Naive thymus-derived CD4-positive, alpha-beta T cell (primary cell): ENCODE measurements at regions not wholly inside any gene's neighbourhood (a gene's known extent, or its start where the extent isn't known, plus 50 kb on each side); places are given as distances from the start of the nearest gene placed in this dataset.
A peak's percentile ranks its signal among the peaks of the same experiment; 100 is the strongest.

Experiments
- ATAC-seq: fragments of 150-1000 bp; cut with Tn5 transposase; 2 replicates; pipeline ENCODE4 v1.10.0; 2021; ENCODE audit warnings: mild to moderate bottlenecking, moderate library complexity
- CTCF ChIA-PET: fragments of 350-600 bp; sonication (Branson Sonifier 250); formaldehyde crosslinking; loops from one replicate; lab custom pipeline; 2021; ENCODE audit warnings: antibody characterized with exemption; lab: Charles Lee
- POLR2A ChIA-PET: fragments of 350-600 bp; sonication (Branson Sonifier 250); formaldehyde crosslinking; loops from one replicate; lab custom pipeline; 2021; ENCODE audit warnings: antibody characterized with exemption, inconsistent platforms; lab: Charles Lee
- DNase-seq, 9 donors: peaks; one replicate each; pipeline versions ENCODE4 v3.0.0 to v3.0.0-alpha.2; 2020 to 2022; ENCODE audit warnings: mixed read lengths in 1 of 9
- H3K27ac ChIP-seq: one replicate; pipeline ENCODE4 v1.7.0; 2013; ENCODE audit warnings: mild to moderate bottlenecking, low read depth, low read length, moderate library complexity
- H3K27me3 ChIP-seq, 2 donors: one replicate each; pipeline ENCODE4 v1.7.0; 2013; ENCODE audit warnings: low read length in 2 of 2, mild to moderate bottlenecking in 2 of 2, moderate library complexity in 2 of 2; ENCODE audit not compliant: control insufficient read depth in 2 of 2, insufficient read depth in 2 of 2
- H3K36me3 ChIP-seq, 3 experiments: 1 replicate in 2 of 3; 2 replicates in 1 of 3; pipeline ENCODE4 v1.7.0; 2013; ENCODE audit warnings: low read length in 3 of 3, mild to moderate bottlenecking in 3 of 3, moderate library complexity in 1 of 3; ENCODE audit not compliant: insufficient read depth in 3 of 3, control insufficient read depth in 2 of 3
- H3K4me1 ChIP-seq, 2 donors: one replicate each; pipeline ENCODE4 v1.7.0; 2013; ENCODE audit warnings: low read length in 2 of 2, mild to moderate bottlenecking in 2 of 2, moderate library complexity in 1 of 2; ENCODE audit not compliant: control insufficient read depth in 2 of 2, insufficient read depth in 2 of 2
- H3K4me3 ChIP-seq: 2 replicates; pipeline ENCODE4 v1.7.0; 2013; ENCODE audit warnings: mild to moderate bottlenecking, low read length
- H3K9me3 ChIP-seq, 3 experiments: 1 replicate in 2 of 3; 2 replicates in 1 of 3; pipeline ENCODE4 v1.7.0; 2013; ENCODE audit warnings: low read length in 3 of 3; ENCODE audit not compliant: control insufficient read depth in 2 of 3
- H3K27ac Mint-ChIP-seq, 9 donors: one replicate each; pipeline ENCODE4 v1.8.0; 2020 to 2022; ENCODE audit warnings: mixed read lengths in 9 of 9, mild to moderate bottlenecking in 8 of 9, moderate library complexity in 5 of 9, inconsistent platforms in 2 of 9
- H3K27me3 Mint-ChIP-seq, 5 donors: one replicate each; pipeline ENCODE4 v1.8.0; 2021 to 2022; ENCODE audit warnings: mixed read lengths in 5 of 5, mild to moderate bottlenecking in 1 of 5
- H3K36me3 Mint-ChIP-seq, 5 donors: one replicate each; pipeline ENCODE4 v1.8.0; 2020 to 2022; ENCODE audit warnings: mixed read lengths in 5 of 5, mild to moderate bottlenecking in 3 of 5, inconsistent platforms in 1 of 5
- H3K4me1 Mint-ChIP-seq, 7 donors: one replicate each; pipeline ENCODE4 v1.8.0; 2020 to 2022; ENCODE audit warnings: mixed read lengths in 7 of 7, mild to moderate bottlenecking in 3 of 7, inconsistent platforms in 1 of 7
- H3K4me3 Mint-ChIP-seq, 10 donors: one replicate each; pipeline ENCODE4 v1.8.0; 2020 to 2022; ENCODE audit warnings: mild to moderate bottlenecking in 10 of 10, mixed read lengths in 10 of 10, moderate library complexity in 6 of 10, inconsistent platforms in 2 of 10
- H3K9me3 Mint-ChIP-seq, 11 donors: one replicate each; pipeline ENCODE4 v1.8.0; 2020 to 2022; ENCODE audit warnings: mixed read lengths in 11 of 11, mild to moderate bottlenecking in 4 of 11, inconsistent platforms in 1 of 11, moderate library complexity in 1 of 11
- intact Hi-C, 2 donors: fragments of 100-400 bp; cut with micrococcal nuclease; formaldehyde crosslinking; loops; one replicate each; pipeline ENCODE4 v1.15.1; 2023

DNA sequence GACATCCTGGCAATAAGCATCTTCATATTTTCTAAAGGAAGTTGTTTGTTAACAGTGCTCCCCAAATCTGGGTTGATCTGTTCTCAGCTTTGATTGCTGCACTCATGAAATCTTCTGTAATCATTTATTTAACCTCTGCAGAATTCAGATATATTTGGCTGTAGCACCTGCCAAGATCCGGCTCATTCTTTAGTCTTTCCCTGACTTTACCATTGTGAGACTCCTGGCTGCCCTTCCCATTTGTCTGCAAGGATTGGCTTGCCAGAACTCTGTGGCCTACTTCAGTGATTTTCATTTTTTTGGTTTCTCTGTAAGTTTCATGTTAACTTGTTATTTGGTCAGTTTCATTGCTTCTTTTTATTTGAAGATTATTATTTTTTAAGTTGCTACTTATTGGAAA lies 191.2 kb upstream of the PLXNC1 start:
- Mint-ChIP-seq H3K9me3 (peaks cover 0 to 29% (median 5%) of the 10 kb centered on the region in 11 donors), H3K4me3 (no peak overlapping the region), H3K27me3 (no peaks in the 10 kb centered on the region), H3K36me3 (peaks cover 8 to 28% (median 11%) of the 10 kb centered on the region in 5 donors), H3K27ac (no peak overlapping the region), H3K4me1 (peaks cover 0 to 8% (median 7%) of the 10 kb centered on the region in 7 donors)
- no peak for ATAC-seq
- no peak overlapping the region for H3K4me3 ChIP-seq
- no peak overlapping the region for H3K27ac ChIP-seq
- no peaks in the 10 kb centered on the region for H3K36me3 ChIP-seq
- no peak for DNase-seq
- ChIA-PET CTCF (no interaction called here), POLR2A (no interaction called here)
- intact Hi-C loops, result no loop called here
- H3K9me3 ChIP-seq, result no peaks in the 10 kb centered on the region
- H3K4me1 ChIP-seq, result no peaks in the 10 kb centered on the region
- no peaks in the 10 kb centered on the region for H3K27me3 ChIP-seq

DNA sequence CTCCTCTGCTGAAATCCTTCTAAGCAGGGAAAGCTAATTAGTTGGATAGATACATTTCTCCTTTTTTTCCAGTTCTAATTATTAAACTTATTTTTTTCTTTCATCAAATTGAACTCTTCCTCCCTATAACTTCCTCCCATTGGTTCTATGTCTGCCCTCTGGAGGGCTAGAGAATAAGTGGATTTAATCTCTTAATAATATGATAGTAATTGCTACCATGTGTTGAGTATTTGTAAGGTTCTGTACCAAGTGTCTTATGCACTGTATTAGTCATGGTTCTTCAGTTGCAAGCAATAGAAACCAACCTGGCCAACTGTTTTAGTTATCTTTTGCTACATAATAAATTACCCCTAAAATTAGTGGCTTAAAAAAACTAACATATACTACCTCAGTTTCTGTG lies 190.5 kb upstream of the PLXNC1 start:
- intact Hi-C loops, result no loop called here
- Histone ChIP-seq H3K4me1 (no peaks in the 10 kb centered on the region), H3K27ac (no peak overlapping the region), H3K9me3 (no peaks in the 10 kb centered on the region), H3K36me3 (no peaks in the 10 kb centered on the region), H3K4me3 (no peak overlapping the region), H3K27me3 (no peaks in the 10 kb centered on the region)
- peaks cover 0 to 32% (median 6%) of the 10 kb centered on the region in 11 donors for H3K9me3 Mint-ChIP-seq
- H3K36me3 Mint-ChIP-seq, result peaks cover 8 to 31% (median 11%) of the 10 kb centered on the region in 5 donors
- ATAC-seq (no peak), DNase-seq (no peak)
- POLR2A ChIA-PET, result no interaction called here
- no peak overlapping the region for H3K27ac Mint-ChIP-seq
- no peak overlapping the region for H3K4me3 Mint-ChIP-seq
- CTCF ChIA-PET, result no interaction called here
- peaks cover 0 to 8% (median 5%) of the 10 kb centered on the region in 7 donors for H3K4me1 Mint-ChIP-seq
- no peaks in the 10 kb centered on the region for H3K27me3 Mint-ChIP-seq

DNA sequence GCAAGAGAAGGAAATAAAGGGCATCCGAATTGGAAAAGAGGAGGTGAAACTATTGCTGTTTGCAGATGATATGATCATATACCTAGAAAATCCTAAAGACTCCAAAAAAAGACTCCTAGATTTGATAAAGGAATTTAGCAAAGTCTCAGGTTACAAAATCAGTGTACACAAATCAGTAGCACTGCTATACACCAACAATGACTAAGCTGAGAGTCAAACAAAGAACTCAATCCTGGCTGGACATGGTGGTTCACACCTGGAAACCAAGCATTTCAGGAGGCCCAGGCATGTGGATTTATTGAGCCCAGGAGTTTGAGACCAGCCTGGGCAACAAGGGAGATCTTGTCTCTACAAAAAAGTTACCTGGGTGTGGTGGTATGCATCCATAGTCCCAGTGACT lies 188.7 kb upstream of the PLXNC1 start:
- no peaks in the 10 kb centered on the region for H3K27me3 Mint-ChIP-seq
- intact Hi-C loops, result no loop called here
- H3K27me3 ChIP-seq, result no peaks in the 10 kb centered on the region
- no peak overlapping the region for H3K27ac Mint-ChIP-seq
- peaks cover 0 to 33% (median 6%) of the 10 kb centered on the region in 11 donors for H3K9me3 Mint-ChIP-seq
- H3K4me1 ChIP-seq, result no peaks in the 10 kb centered on the region
- peaks cover 8 to 29% (median 9%) of the 10 kb centered on the region in 5 donors for H3K36me3 Mint-ChIP-seq
- H3K4me3 ChIP-seq, result no peak overlapping the region
- peaks cover 0 to 10% (median 2%) of the 10 kb centered on the region in 7 donors for H3K4me1 Mint-ChIP-seq
- H3K36me3 ChIP-seq, result no peaks in the 10 kb centered on the region
- H3K4me3 Mint-ChIP-seq, result no peak overlapping the region
- H3K9me3 ChIP-seq, result no peaks in the 10 kb centered on the region
- CTCF ChIA-PET, result interaction anchor here (0.8 kb wide), 1 partner anchor 18 kb away, joined by 3 read pairs; no protein-coding TSS in a partner anchor
- POLR2A ChIA-PET, result no interaction called here
- DNase-seq (no peak), ATAC-seq (no peak)
- H3K27ac ChIP-seq, result no peak overlapping the region

DNA sequence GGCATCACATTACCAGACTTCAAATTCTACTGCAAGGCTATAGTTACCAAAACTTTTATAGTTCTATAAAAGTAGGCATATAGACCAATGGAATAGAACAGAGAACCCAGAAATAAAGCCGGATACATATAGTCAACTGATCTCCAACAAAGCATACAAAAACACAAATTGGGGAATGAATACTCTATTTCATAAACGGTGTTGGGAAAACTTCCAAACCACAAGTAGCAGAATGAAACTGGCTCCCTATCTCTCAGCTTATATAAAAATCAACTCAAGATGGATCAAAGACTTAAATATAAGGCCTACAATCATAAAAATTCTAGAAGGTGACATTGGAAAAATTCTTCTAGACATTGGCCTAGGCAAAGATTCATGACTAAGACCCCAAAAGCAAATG lies 187.9 kb upstream of the PLXNC1 start:
- POLR2A ChIA-PET, result no interaction called here
- peaks cover 0 to 27% (median 6%) of the 10 kb centered on the region in 11 donors for H3K9me3 Mint-ChIP-seq
- no peaks in the 10 kb centered on the region for H3K27me3 ChIP-seq

DNA sequence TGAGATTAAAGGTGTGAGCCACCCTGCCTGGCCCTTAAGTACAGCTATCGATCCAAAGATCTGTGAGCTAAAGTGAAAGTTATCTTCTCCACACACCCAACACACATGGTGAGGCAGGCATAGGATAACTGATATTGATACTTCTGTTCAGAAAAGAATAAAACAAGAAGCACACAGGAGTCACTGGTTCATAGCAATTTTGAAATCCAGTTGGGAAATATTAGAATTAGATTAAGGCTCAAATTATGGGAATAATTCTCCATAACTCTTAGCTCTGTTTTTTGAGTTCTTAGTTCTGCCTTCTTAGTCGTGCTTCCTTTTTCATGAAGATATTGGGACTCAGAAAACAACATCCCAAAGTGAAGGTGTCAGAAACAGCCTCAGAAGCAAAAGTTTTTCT lies 186.0 kb upstream of the PLXNC1 start:
- Histone ChIP-seq H3K27ac (no peak overlapping the region), H3K4me3 (no peak overlapping the region), H3K9me3 (no peaks in the 10 kb centered on the region), H3K4me1 (no peaks in the 10 kb centered on the region), H3K27me3 (no peaks in the 10 kb centered on the region), H3K36me3 (no peaks in the 10 kb centered on the region)
- ATAC-seq, result no peak
- intact Hi-C loops, result no loop called here
- CTCF ChIA-PET, result no interaction called here
- Mint-ChIP-seq H3K27me3 (peaks cover 0 to 8% (median 0%) of the 10 kb centered on the region in 5 donors), H3K4me3 (no peak overlapping the region), H3K36me3 (peaks cover 0 to 12% (median 0%) of the 10 kb centered on the region in 5 donors), H3K9me3 (peaks cover 0 to 15% (median 0%) of the 10 kb centered on the region in 11 donors), H3K4me1 (peaks cover 2 to 14% (median 5%) of the 10 kb centered on the region in 7 donors), H3K27ac (peak overlapping the region in 4 of 9 donors; percentile 6 to 73 (median 46))
- DNase-seq, result no peak
- POLR2A ChIA-PET, result no interaction called here

More for the DNA sequence above, 187.9 kb upstream of the PLXNC1 start:
- Mint-ChIP-seq H3K4me3 (no peak overlapping the region), H3K36me3 (peaks cover 6 to 25% (median 8%) of the 10 kb centered on the region in 5 donors), H3K4me1 (peaks cover 0 to 10% (median 2%) of the 10 kb centered on the region in 7 donors), H3K27ac (no peak overlapping the region), H3K27me3 (no peaks in the 10 kb centered on the region)
- Histone ChIP-seq H3K9me3 (no peaks in the 10 kb centered on the region), H3K4me1 (no peaks in the 10 kb centered on the region), H3K27ac (no peak overlapping the region), H3K36me3 (no peaks in the 10 kb centered on the region), H3K4me3 (no peak overlapping the region)
- CTCF ChIA-PET, result no interaction called here
- ATAC-seq (no peak), DNase-seq (no peak)
- intact Hi-C loops, result no loop called here

DNA sequence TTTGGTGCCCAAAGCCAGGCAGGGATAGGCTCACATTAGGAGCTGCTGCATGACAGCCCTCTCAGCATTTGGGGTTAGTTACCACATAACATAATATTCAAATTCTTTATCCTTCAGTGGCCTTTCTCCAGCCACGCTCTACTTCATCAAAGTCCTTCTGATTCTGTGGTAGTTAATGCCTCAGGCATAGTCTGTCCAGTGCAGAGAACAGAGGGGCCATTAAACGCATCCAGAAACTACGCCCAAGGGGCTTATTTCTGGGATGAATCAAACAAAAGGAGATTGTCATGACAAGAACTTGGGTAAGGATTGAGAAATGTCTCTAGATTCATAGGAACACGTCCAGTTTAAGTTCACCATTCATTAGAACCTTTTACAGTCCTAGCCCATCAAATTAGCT lies 183.4 kb upstream of the PLXNC1 start:
- peaks cover 0 to 11% (median 0%) of the 10 kb centered on the region in 5 donors for H3K36me3 Mint-ChIP-seq
- POLR2A ChIA-PET, result no interaction called here
- H3K4me3 Mint-ChIP-seq, result no peak overlapping the region
- ATAC-seq, result no peak
- peaks cover 5 to 29% (median 20%) of the 10 kb centered on the region in 7 donors for H3K4me1 Mint-ChIP-seq
- H3K27ac ChIP-seq, result no peak overlapping the region
- CTCF ChIA-PET, result no interaction called here
- peaks cover 0 to 8% (median 0%) of the 10 kb centered on the region in 11 donors for H3K9me3 Mint-ChIP-seq
- H3K36me3 ChIP-seq, result no peaks in the 10 kb centered on the region
- H3K27ac Mint-ChIP-seq, result no peak overlapping the region
- H3K27me3 ChIP-seq, result no peaks in the 10 kb centered on the region
- intact Hi-C loops, result no loop called here
- DNase-seq, result no peak
- no peaks in the 10 kb centered on the region for H3K4me1 ChIP-seq
- no peaks in the 10 kb centered on the region for H3K9me3 ChIP-seq
- H3K4me3 ChIP-seq, result no peak overlapping the region
- peaks cover 0 to 10% (median 4%) of the 10 kb centered on the region in 5 donors for H3K27me3 Mint-ChIP-seq

DNA sequence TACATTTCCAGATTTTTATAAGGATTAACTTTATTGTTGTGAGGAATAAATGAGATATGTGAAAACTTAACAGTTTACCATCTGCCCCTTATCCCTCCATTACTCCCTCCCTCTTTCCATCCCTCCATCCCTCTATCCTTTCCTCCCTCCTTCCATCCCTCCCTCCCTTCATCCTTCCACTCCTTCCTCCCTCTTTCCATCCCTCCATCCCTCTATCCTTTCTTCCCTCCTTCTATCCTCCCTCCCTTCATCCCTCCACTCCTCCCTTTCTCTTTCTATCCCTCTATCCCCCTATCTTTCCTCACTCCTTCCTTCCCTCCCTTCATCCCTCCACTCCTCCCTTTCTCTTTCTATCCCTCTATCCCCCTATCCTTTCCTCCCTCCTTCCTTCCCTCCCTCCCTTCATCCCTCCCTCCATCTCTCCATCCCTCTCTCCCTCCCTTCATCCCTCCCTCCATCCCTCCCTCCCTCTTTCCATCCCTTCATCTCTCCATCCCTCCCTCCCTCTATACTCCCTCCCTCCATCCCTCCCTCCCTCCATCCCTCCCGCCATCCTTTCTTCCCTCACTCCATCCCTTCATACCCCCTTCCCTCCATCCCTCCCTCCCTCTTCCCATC lies 181.8 kb upstream of the PLXNC1 start:
- DNase-seq (no peak), ATAC-seq (no peak)
- peaks cover 0 to 5% (median 0%) of the 10 kb centered on the region in 5 donors for H3K36me3 Mint-ChIP-seq
- POLR2A ChIA-PET, result no interaction called here
- H3K27me3 Mint-ChIP-seq, result peaks cover 0 to 10% (median 4%) of the 10 kb centered on the region in 5 donors
- CTCF ChIA-PET, result no interaction called here
- H3K4me1 ChIP-seq, result no peaks in the 10 kb centered on the region
- H3K9me3 ChIP-seq, result no peaks in the 10 kb centered on the region
- no peaks in the 10 kb centered on the region for H3K27me3 ChIP-seq
- no peak overlapping the region for H3K4me3 Mint-ChIP-seq
- peaks cover 0 to 9% (median 0%) of the 10 kb centered on the region in 11 donors for H3K9me3 Mint-ChIP-seq
- no peak overlapping the region for H3K4me3 ChIP-seq
- intact Hi-C loops, result no loop called here
- no peaks in the 10 kb centered on the region for H3K36me3 ChIP-seq
- no peak overlapping the region for H3K27ac ChIP-seq
- no peak overlapping the region for H3K27ac Mint-ChIP-seq
- H3K4me1 Mint-ChIP-seq, result peaks cover 5 to 29% (median 21%) of the 10 kb centered on the region in 7 donors
